ENCODE measurements at regions not wholly inside any gene's neighbourhood (a gene's known extent, or its start where the extent isn't known, plus 50 kb on each side); places are given as distances from the start of the nearest gene placed in this dataset.

GRCh38 chr6:168883410-168884049, 370.1 kb downstream of the THBS2 start:
- ATAC-seq (no peak), DNase-seq (no peak)
- H3K4me3 Mint-ChIP-seq, result no peak overlapping the region
- H3K27me3 Mint-ChIP-seq, result no peaks in the 10 kb centered on the region
- no peaks in the 10 kb centered on the region for H3K9me3 Mint-ChIP-seq
- H3K36me3 Mint-ChIP-seq (ENCODE audit: low read depth), result no peaks in the 10 kb centered on the region
- no peak overlapping the region for H3K27ac Mint-ChIP-seq
- peaks cover 7% of the 10 kb centered on the region for H3K4me1 Mint-ChIP-seq

GRCh38 chr6:168880271-168880670, 373.4 kb downstream of the THBS2 start:
- Mint-ChIP-seq H3K9me3 (no peaks in the 10 kb centered on the region), H3K27ac (no peak overlapping the region), H3K4me3 (no peak overlapping the region), H3K27me3 (peaks cover 1% of the 10 kb centered on the region), H3K36me3 (ENCODE audit: low read depth) (no peaks in the 10 kb centered on the region), H3K4me1 (peaks cover 7% of the 10 kb centered on the region)
- ATAC-seq, result no peak
- no peak for DNase-seq

- H3K4me3 Mint-ChIP-seq, result no peak overlapping the region
- no peaks in the 10 kb centered on the region for H3K9me3 Mint-ChIP-seq
- no peak for ATAC-seq
- DNase-seq, result no peak
- H3K36me3 Mint-ChIP-seq (ENCODE audit: low read depth), result no peaks in the 10 kb centered on the region
- no peak overlapping the region for H3K27ac Mint-ChIP-seq
- no peaks in the 10 kb centered on the region for H3K4me1 Mint-ChIP-seq
- peaks cover 4% of the 10 kb centered on the region for H3K27me3 Mint-ChIP-seq
These were observed 375.8 kb downstream of the THBS2 start for GRCh38 chr6:168877821-168878282.

GRCh38 chr6:168876956-168877355, 376.7 kb downstream of the THBS2 start:
- no peak overlapping the region for H3K4me3 Mint-ChIP-seq
- peaks cover 4% of the 10 kb centered on the region for H3K27me3 Mint-ChIP-seq
- DNase-seq (no peak), ATAC-seq (no peak)
- H3K4me1 Mint-ChIP-seq, result no peaks in the 10 kb centered on the region
- no peaks in the 10 kb centered on the region for H3K9me3 Mint-ChIP-seq
- H3K27ac Mint-ChIP-seq, result no peak overlapping the region
- H3K36me3 Mint-ChIP-seq (ENCODE audit: low read depth), result no peaks in the 10 kb centered on the region

- no peaks in the 10 kb centered on the region for H3K9me3 Mint-ChIP-seq
- H3K4me3 Mint-ChIP-seq, result no peak overlapping the region
- no peaks in the 10 kb centered on the region for H3K4me1 Mint-ChIP-seq
- H3K27ac Mint-ChIP-seq, result no peak overlapping the region
- DNase-seq (no peak), ATAC-seq (no peak)
- H3K36me3 Mint-ChIP-seq (ENCODE audit: low read depth), result no peaks in the 10 kb centered on the region
- H3K27me3 Mint-ChIP-seq, result peaks cover 4% of the 10 kb centered on the region
These were observed 377.7 kb downstream of the THBS2 start for GRCh38 chr6:168875811-168876576.

- no peak overlapping the region for H3K27ac Mint-ChIP-seq
- H3K36me3 Mint-ChIP-seq (ENCODE audit: low read depth), result no peaks in the 10 kb centered on the region
- H3K4me3 Mint-ChIP-seq, result no peak overlapping the region
- DNase-seq, result no peak
- no peaks in the 10 kb centered on the region for H3K4me1 Mint-ChIP-seq
- no peak for ATAC-seq
- H3K9me3 Mint-ChIP-seq, result no peaks in the 10 kb centered on the region
- peaks cover 4% of the 10 kb centered on the region for H3K27me3 Mint-ChIP-seq
These were observed 379.0 kb downstream of the THBS2 start for GRCh38 chr6:168874637-168875036.

- H3K4me3 Mint-ChIP-seq, result no peak overlapping the region
- H3K36me3 Mint-ChIP-seq (ENCODE audit: low read depth), result no peaks in the 10 kb centered on the region
- no peak overlapping the region for H3K27ac Mint-ChIP-seq
- peaks cover 4% of the 10 kb centered on the region for H3K27me3 Mint-ChIP-seq
- H3K4me1 Mint-ChIP-seq, result no peaks in the 10 kb centered on the region
- no peak for DNase-seq
- no peak for ATAC-seq
- no peaks in the 10 kb centered on the region for H3K9me3 Mint-ChIP-seq
These were observed 380.1 kb downstream of the THBS2 start for GRCh38 chr6:168873278-168874190.

- DNase-seq (no peak), ATAC-seq (no peak)
- Mint-ChIP-seq H3K4me1 (no peaks in the 10 kb centered on the region), H3K27me3 (peaks cover 4% of the 10 kb centered on the region), H3K4me3 (no peak overlapping the region), H3K27ac (no peak overlapping the region), H3K36me3 (ENCODE audit: low read depth) (no peaks in the 10 kb centered on the region), H3K9me3 (no peaks in the 10 kb centered on the region)
These were observed 381.9 kb downstream of the THBS2 start for GRCh38 chr6:168871642-168872315.

GRCh38 chr6:168870982-168871381, 382.7 kb downstream of the THBS2 start:
- no peak for ATAC-seq
- peaks cover 4% of the 10 kb centered on the region for H3K27me3 Mint-ChIP-seq
- no peaks in the 10 kb centered on the region for H3K9me3 Mint-ChIP-seq

GRCh38 chr6:168867247-168868102, 386.2 kb downstream of the THBS2 start:
- H3K36me3 Mint-ChIP-seq (ENCODE audit: low read depth), result no peaks in the 10 kb centered on the region
- DNase-seq (no peak), ATAC-seq (peak; percentile 20)
- no peaks in the 10 kb centered on the region for H3K4me1 Mint-ChIP-seq
- H3K9me3 Mint-ChIP-seq, result no peaks in the 10 kb centered on the region
- no peaks in the 10 kb centered on the region for H3K27me3 Mint-ChIP-seq
- no peak overlapping the region for H3K27ac Mint-ChIP-seq
- H3K4me3 Mint-ChIP-seq, result no peak overlapping the region

More at GRCh38 chr6:168870982-168871381, 382.7 kb downstream of the THBS2 start:
- H3K36me3 Mint-ChIP-seq (ENCODE audit: low read depth), result no peaks in the 10 kb centered on the region
- H3K4me3 Mint-ChIP-seq, result no peak overlapping the region
- no peaks in the 10 kb centered on the region for H3K4me1 Mint-ChIP-seq
- DNase-seq, result no peak
- no peak overlapping the region for H3K27ac Mint-ChIP-seq

GRCh38 chr6:168866534-168866933, 387.1 kb downstream of the THBS2 start:
- no peak for DNase-seq

GRCh38 chr6:168865522-168865921, 388.1 kb downstream of the THBS2 start:
- no peaks in the 10 kb centered on the region for H3K9me3 Mint-ChIP-seq
- H3K27ac Mint-ChIP-seq, result no peak overlapping the region
- H3K4me1 Mint-ChIP-seq, result no peaks in the 10 kb centered on the region
- ATAC-seq (no peak), DNase-seq (no peak)
- H3K36me3 Mint-ChIP-seq (ENCODE audit: low read depth), result no peaks in the 10 kb centered on the region
- peaks cover 1% of the 10 kb centered on the region for H3K27me3 Mint-ChIP-seq
- no peak overlapping the region for H3K4me3 Mint-ChIP-seq

More at GRCh38 chr6:168866534-168866933, 387.1 kb downstream of the THBS2 start:
- no peak overlapping the region for H3K4me3 Mint-ChIP-seq
- H3K9me3 Mint-ChIP-seq, result no peaks in the 10 kb centered on the region
- H3K27ac Mint-ChIP-seq, result no peak overlapping the region
- no peaks in the 10 kb centered on the region for H3K36me3 Mint-ChIP-seq (ENCODE audit: low read depth)
- ATAC-seq, result peak; percentile 20
- no peaks in the 10 kb centered on the region for H3K4me1 Mint-ChIP-seq
- H3K27me3 Mint-ChIP-seq, result no peaks in the 10 kb centered on the region

GRCh38 chr6:168864541-168865460, 388.8 kb downstream of the THBS2 start:
- no peaks in the 10 kb centered on the region for H3K4me1 Mint-ChIP-seq
- DNase-seq (no peak), ATAC-seq (no peak)
- no peak overlapping the region for H3K4me3 Mint-ChIP-seq
- H3K9me3 Mint-ChIP-seq, result no peaks in the 10 kb centered on the region
- H3K27ac Mint-ChIP-seq, result no peak overlapping the region
- peaks cover 2% of the 10 kb centered on the region for H3K27me3 Mint-ChIP-seq
- H3K36me3 Mint-ChIP-seq (ENCODE audit: low read depth), result no peaks in the 10 kb centered on the region
